Esophagus muscularis mucosa (tissue), 4 donors: ENCODE measurements at regions not wholly inside any gene's neighbourhood (a gene's known extent, or its start where the extent isn't known, plus 50 kb on each side); places are given as distances from the start of the nearest gene placed in this dataset.
A peak's percentile ranks its signal among the peaks of the same experiment; 100 is the strongest.
"Not testable (repeated sequence)": the region's sequence is repeated elsewhere in the genome, so short reads cannot be mapped to it uniquely, and the experiment has no call there.

ENCODE experiments used
- DNase-seq: peaks from one replicate; pipeline ENCODE4 v3.0.0-alpha.2; 2017; ENCODE audit errors: extremely low spot score
- H3K27ac ChIP-seq, 4 donors: fragments of 200-600 bp; sonication (generic); replicated peaks in 1 of 4; 1 replicate in 3 of 4; 2 replicates in 1 of 4; pipeline ENCODE4 v1.5.1; 2016 to 2019; ENCODE audit warnings: mild to moderate bottlenecking in 1 of 4
- H3K27me3 ChIP-seq, 4 donors: fragments of 200-600 bp; sonication (generic); one replicate each; pipeline versions ENCODE4 v1.5.1 to v1.6.0; 2016 to 2019
- H3K36me3 ChIP-seq, 4 donors: fragments of 200-600 bp; sonication (generic); one replicate each; pipeline ENCODE4 v1.5.1; 2016 to 2019
- H3K4me1 ChIP-seq, 4 donors: fragments of 200-600 bp; sonication (generic); one replicate each; pipeline ENCODE4 v1.5.1; 2016 to 2019
- H3K4me3 ChIP-seq, 4 donors: fragments of 200-600 bp; sonication (generic); 1 replicate in 2 of 4; 2 replicates in 2 of 4; pipeline ENCODE4 v1.5.1; 2016 to 2019; ENCODE audit warnings: mild to moderate bottlenecking in 4 of 4, moderate library complexity in 1 of 4
- H3K9me3 ChIP-seq, 4 donors: fragments of 200-600 bp; sonication (generic); 1 replicate in 3 of 4; 2 replicates in 1 of 4; pipeline ENCODE4 v1.5.1; 2016 to 2019
- EP300 ChIP-seq: sonication (generic); formaldehyde crosslinking; IDR thresholded peaks from one replicate; pipeline ENCODE4 v1.6.1; 2017; ENCODE audit warnings: antibody characterized with exemption
- POLR2A ChIP-seq: fragments of 450-650 bp; IDR thresholded peaks from one replicate; pipeline ENCODE4 v1.6.1; 2017; ENCODE audit warnings: antibody characterized with exemption, moderate library complexity, mild to moderate bottlenecking, low read depth
- POLR2AphosphoS5 ChIP-seq, 2 donors: sonication (generic); formaldehyde crosslinking; IDR thresholded peaks; one replicate each; pipeline ENCODE4 v1.6.1; 2017; ENCODE audit warnings: antibody characterized with exemption in 2 of 2
- WGBS: methylation state at CpG from one replicate; pipeline ENCODE4 v1.1.5; 2018; 5-methylcytosine and 5-hydroxymethylcytosine counted together
- intact Hi-C: fragments of 100-400 bp; cut with DNase I; formaldehyde crosslinking; loops from one replicate; pipeline ENCODE4 v1.15.1; 2023
- TF ChIP-seq, protein P1 (sequence below), 3 experiments: fragments of 200-600 bp in 2 of 3; fragments of 450-650 bp in 1 of 3; sonication (generic) in 2 of 3; IDR thresholded peaks; one replicate each; pipeline ENCODE4 v1.5.1; 2017 to 2019; ENCODE audit warnings: antibody characterized with exemption in 3 of 3, mild to moderate bottlenecking in 2 of 3, moderate library complexity in 1 of 3

- Histone ChIP-seq H3K27ac (no peak overlapping the region), H3K4me1 (peaks cover 0 to 7% (median 6%) of the 10 kb centered on the region in 4 donors), H3K27me3 (no peaks in the 10 kb centered on the region), H3K9me3 (no peaks in the 10 kb centered on the region), H3K36me3 (no peaks in the 10 kb centered on the region), H3K4me3 (no peak overlapping the region)
- no peak for DNase-seq
- intact Hi-C loops = no loop called here
- WGBS = 61% methylated on average over 10 of the region's 11 CpGs
- TF ChIP-seq, protein P1, sequence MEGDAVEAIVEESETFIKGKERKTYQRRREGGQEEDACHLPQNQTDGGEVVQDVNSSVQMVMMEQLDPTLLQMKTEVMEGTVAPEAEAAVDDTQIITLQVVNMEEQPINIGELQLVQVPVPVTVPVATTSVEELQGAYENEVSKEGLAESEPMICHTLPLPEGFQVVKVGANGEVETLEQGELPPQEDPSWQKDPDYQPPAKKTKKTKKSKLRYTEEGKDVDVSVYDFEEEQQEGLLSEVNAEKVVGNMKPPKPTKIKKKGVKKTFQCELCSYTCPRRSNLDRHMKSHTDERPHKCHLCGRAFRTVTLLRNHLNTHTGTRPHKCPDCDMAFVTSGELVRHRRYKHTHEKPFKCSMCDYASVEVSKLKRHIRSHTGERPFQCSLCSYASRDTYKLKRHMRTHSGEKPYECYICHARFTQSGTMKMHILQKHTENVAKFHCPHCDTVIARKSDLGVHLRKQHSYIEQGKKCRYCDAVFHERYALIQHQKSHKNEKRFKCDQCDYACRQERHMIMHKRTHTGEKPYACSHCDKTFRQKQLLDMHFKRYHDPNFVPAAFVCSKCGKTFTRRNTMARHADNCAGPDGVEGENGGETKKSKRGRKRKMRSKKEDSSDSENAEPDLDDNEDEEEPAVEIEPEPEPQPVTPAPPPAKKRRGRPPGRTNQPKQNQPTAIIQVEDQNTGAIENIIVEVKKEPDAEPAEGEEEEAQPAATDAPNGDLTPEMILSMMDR (IDR thresholded peaks at IDR 0.05) = peak; percentile 36 to 56 (median 44)
- TF ChIP-seq EP300 = no peak
Observed at GRCh38 chr15:62254137-62254934, 89.3 kb upstream of the C2CD4B start.

DNA sequence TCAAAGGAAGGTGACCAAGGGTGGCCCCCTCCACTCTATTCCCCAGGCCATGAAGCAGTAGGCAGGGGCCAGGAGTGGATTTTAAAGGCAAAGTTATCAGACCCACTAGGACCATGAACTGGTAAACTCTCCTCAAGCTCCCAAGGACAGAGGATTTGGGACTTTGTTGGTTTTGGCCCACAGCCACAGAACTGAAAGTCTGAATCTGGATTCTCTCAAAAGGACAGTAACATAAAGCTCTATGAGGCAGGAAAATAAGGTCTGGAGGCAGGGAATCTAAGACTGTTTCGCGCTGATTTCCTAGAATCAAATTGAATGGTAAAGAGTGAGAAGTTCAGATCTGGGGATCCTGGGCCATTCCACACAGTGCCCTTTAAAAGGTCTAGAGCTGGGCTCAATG is 91.3 kb upstream of the C2CD4B start:
- intact Hi-C loops, H3K4me3 ChIP-seq, H3K9me3 ChIP-seq, H3K27ac ChIP-seq, H3K27me3 ChIP-seq, H3K36me3 ChIP-seq, DNase-seq: not testable (repeated sequence)
- WGBS = 50% methylated on average over 2 of the region's 2 CpGs
- peaks cover 0 to 13% (median 7%) of the 10 kb centered on the region in 4 donors for H3K4me1 ChIP-seq

GRCh38 chr15:62257996-62258521 is 93.0 kb upstream of the C2CD4B start:
- no peak overlapping the region for H3K4me3 ChIP-seq
- peaks cover 0 to 20% (median 18%) of the 10 kb centered on the region in 4 donors for H3K9me3 ChIP-seq
- intact Hi-C loops = no loop called here
- H3K27ac ChIP-seq = no peak overlapping the region
- 85% methylated on average over 5 of the region's 5 CpGs for whole genome bisulfite sequencing
- no peaks in the 10 kb centered on the region for H3K36me3 ChIP-seq
- DNase-seq = no peak
- H3K4me1 ChIP-seq = peaks cover 0 to 13% (median 7%) of the 10 kb centered on the region in 4 donors
- no peaks in the 10 kb centered on the region for H3K27me3 ChIP-seq
- no peak for TF ChIP-seq POLR2AphosphoS5 (IDR thresholded peaks at IDR 0.05)
- TF ChIP-seq EP300 = no peak
- TF ChIP-seq POLR2A = no peak
- TF ChIP-seq, protein P1 (IDR thresholded peaks at IDR 0.05) = no peak

- intact Hi-C loops = no loop called here
Observed at GRCh38 chr15:62262305-62262941, 97.3 kb upstream of the C2CD4B start.

DNA sequence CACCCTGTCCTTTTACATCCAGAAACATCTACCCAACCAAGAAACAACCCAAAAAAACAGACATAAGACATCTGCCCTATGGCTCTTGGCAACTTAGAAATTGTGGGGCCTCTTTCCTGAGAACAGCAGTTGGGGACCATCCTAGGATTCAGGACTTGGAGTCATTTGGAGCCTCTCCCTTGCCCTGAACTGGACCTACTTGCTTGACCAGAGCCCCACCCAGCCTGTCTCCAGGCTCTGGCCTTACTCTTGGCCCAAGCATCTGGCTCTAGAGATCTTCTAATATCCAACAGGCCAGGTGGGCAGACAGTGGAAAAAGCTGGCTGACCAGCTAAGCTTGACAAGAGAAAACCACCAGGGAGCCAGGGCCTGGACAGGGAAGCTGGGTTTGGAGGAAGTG is 99.1 kb upstream of the C2CD4B start:
- DNase-seq = peak; percentile 66
- peaks cover 0 to 57% (median 43%) of the 10 kb centered on the region in 4 donors for H3K9me3 ChIP-seq
- intact Hi-C loops = no loop called here

More at GRCh38 chr15:62262305-62262941, 97.3 kb upstream of the C2CD4B start:
- peaks cover 0 to 6% (median 2%) of the 10 kb centered on the region in 4 donors for H3K4me1 ChIP-seq
- 93% methylated on average over 7 of the region's 7 CpGs for WGBS
- no peak overlapping the region for H3K4me3 ChIP-seq
- H3K36me3 ChIP-seq = no peaks in the 10 kb centered on the region
- DNase-seq = no peak
- TF ChIP-seq, protein P1 (IDR thresholded peaks at IDR 0.05) = no peak
- TF ChIP-seq POLR2AphosphoS5 (IDR thresholded peaks at IDR 0.05) (no peak), EP300 (no peak), POLR2A (no peak)
- peaks cover 0 to 40% (median 29%) of the 10 kb centered on the region in 4 donors for H3K9me3 ChIP-seq
- H3K27ac ChIP-seq = no peak overlapping the region
- no peaks in the 10 kb centered on the region for H3K27me3 ChIP-seq

More for the DNA sequence above, 99.1 kb upstream of the C2CD4B start:
- Histone ChIP-seq H3K36me3 (no peaks in the 10 kb centered on the region), H3K4me1 (peaks cover 0 to 6% (median 0%) of the 10 kb centered on the region in 4 donors), H3K27me3 (no peaks in the 10 kb centered on the region), H3K27ac (no peak overlapping the region), H3K4me3 (no peak overlapping the region)
- TF ChIP-seq POLR2AphosphoS5 (IDR thresholded peaks at IDR 0.05) = no peak
- no peak for TF ChIP-seq EP300
- no peak for TF ChIP-seq POLR2A
- TF ChIP-seq, protein P1 (IDR thresholded peaks at IDR 0.05) = no peak
